ENCODE measurements at regions not wholly inside any gene's neighbourhood (a gene's known extent, or its start where the extent isn't known, plus 50 kb on each side); places are given as distances from the start of the nearest gene placed in this dataset.
A peak's percentile ranks its signal among the peaks of the same experiment; 100 is the strongest.

GRCh38 chr3:99373088-99373845, 265.1 kb upstream of the COL8A1 start:
- no peak overlapping the region for H3K4me3 ChIP-seq (ENCODE audit: low read depth, low read length)
- TF ChIP-seq CTCF (IDR thresholded peaks at IDR 0.05; ENCODE audit: insufficient read depth, low read depth, low read length) = no peak
- peak; percentile 6 for DNase-seq (ENCODE audit: low read depth)

GRCh38 chr3:99366663-99367429, 271.5 kb upstream of the COL8A1 start:
- H3K4me3 ChIP-seq (ENCODE audit: low read depth, low read length) = no peak overlapping the region
- no peak for TF ChIP-seq CTCF (IDR thresholded peaks at IDR 0.05; ENCODE audit: insufficient read depth, low read depth, low read length)
- no peak for DNase-seq (ENCODE audit: low read depth)

GRCh38 chr3:99365979-99366378, 272.4 kb upstream of the COL8A1 start:
- TF ChIP-seq CTCF (IDR thresholded peaks at IDR 0.05; ENCODE audit: insufficient read depth, low read depth, low read length) = no peak
- no peak for DNase-seq (ENCODE audit: low read depth)
- no peak overlapping the region for H3K4me3 ChIP-seq (ENCODE audit: low read depth, low read length)

- TF ChIP-seq CTCF (IDR thresholded peaks at IDR 0.05; ENCODE audit: insufficient read depth, low read depth, low read length) = no peak
- H3K4me3 ChIP-seq (ENCODE audit: low read depth, low read length) = no peak overlapping the region
- DNase-seq (ENCODE audit: low read depth) = no peak
Measured at GRCh38 chr3:99365396-99365795, 273.0 kb upstream of the COL8A1 start.

GRCh38 chr3:99357131-99357530, 281.3 kb upstream of the COL8A1 start:
- TF ChIP-seq CTCF (IDR thresholded peaks at IDR 0.05; ENCODE audit: insufficient read depth, low read depth, low read length) = no peak
- no peak for DNase-seq (ENCODE audit: low read depth)
- no peak overlapping the region for H3K4me3 ChIP-seq (ENCODE audit: low read depth, low read length)

GRCh38 chr3:99356696-99357095, 281.7 kb upstream of the COL8A1 start:
- no peak for DNase-seq (ENCODE audit: low read depth)
- TF ChIP-seq CTCF (IDR thresholded peaks at IDR 0.05; ENCODE audit: insufficient read depth, low read depth, low read length) = no peak
- no peak overlapping the region for H3K4me3 ChIP-seq (ENCODE audit: low read depth, low read length)
